NCI-H82 treated with DMSO at 0.1 percent for 48 hours (cell line): ENCODE measurements at regions not wholly inside any gene's neighbourhood (a gene's known extent, or its start where the extent isn't known, plus 50 kb on each side); places are given as distances from the start of the nearest gene placed in this dataset.

Experiments used
- DNase-seq: peaks from one replicate; lab custom pipeline; 2025; ENCODE audit not compliant: unreplicated experiment; lab: John Stamatoyannopoulos, UW

GRCh38 chr12:84741692-84742091, 170.9 kb downstream of the SLC6A15 start:
- DNase-seq: no peak

GRCh38 chr12:84741031-84741430, 171.6 kb downstream of the SLC6A15 start:
- no peak for DNase-seq

GRCh38 chr12:84740602-84741001, 172.0 kb downstream of the SLC6A15 start:
- DNase-seq: no peak

- DNase-seq: no peak
Measured at GRCh38 chr12:84738481-84738972, 174.1 kb downstream of the SLC6A15 start.

- no peak for DNase-seq
Measured at GRCh38 chr12:84732828-84733340, 179.7 kb downstream of the SLC6A15 start.

GRCh38 chr12:84730561-84731162, 181.9 kb downstream of the SLC6A15 start:
- DNase-seq: no peak

DNA sequence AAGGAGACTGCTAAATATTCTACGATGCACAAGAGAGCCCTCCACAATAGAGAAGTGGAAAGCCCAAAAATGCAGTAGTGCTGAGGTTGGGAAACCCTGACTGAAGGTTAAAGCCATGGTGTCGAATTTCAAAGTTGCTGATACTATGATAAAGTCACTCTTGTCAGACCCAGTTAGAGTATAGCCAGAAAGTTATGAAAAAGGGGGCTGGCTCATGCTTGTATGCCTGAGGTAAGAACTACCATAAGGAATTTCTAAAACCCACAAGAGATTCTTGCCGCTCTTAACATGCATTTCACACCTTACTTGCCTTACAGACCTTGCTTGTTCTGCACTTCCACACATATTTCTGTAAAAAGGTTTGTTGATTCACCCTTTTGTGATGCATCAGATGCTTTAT, 184.6 kb downstream of the SLC6A15 start:
- DNase-seq: no peak

- DNase-seq: no peak
Measured at GRCh38 chr12:84726780-84727179, 185.8 kb downstream of the SLC6A15 start.

GRCh38 chr12:84723988-84724387, 188.6 kb downstream of the SLC6A15 start:
- DNase-seq: no peak

GRCh38 chr12:84719997-84720396, 192.6 kb downstream of the SLC6A15 start:
- no peak for DNase-seq

DNA sequence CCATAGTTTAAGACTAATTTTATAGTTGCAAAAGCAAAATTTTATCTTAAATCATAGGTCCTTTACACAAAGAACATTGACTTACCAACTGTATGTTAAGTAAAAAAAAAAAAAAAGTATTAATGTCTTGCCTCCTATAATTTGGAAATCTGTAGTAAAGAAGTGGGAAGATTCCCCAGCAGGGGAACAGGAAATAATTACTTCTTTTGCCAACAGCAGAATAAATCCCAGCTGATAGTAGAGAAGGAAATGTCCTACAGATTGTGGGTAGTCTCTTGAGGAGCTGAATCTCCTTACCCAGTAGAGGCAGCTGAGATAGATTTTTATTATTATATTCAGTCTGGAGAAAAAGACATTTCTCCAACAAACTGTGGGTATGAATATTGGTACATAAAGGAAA, 193.7 kb downstream of the SLC6A15 start:
- no peak for DNase-seq

DNA sequence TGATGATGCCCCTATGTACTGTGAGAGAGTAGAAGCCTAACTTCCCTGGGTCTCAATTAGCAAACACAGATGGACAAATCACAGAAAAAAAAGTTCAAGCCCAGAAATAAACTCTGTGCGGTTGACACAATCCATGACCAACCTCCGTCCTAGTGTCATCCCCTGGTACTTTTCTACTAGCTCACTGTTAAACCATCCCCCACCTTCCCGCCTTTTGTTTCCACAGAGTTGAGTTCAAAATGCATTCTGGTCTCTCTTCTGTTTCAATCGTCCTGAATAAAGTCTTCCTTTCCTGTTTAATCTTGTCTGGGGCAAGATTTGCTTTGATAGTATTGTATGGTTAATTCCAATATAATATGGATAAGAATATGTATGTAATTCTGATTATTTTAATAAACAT, 199.9 kb downstream of the SLC6A15 start:
- no peak for DNase-seq

DNA sequence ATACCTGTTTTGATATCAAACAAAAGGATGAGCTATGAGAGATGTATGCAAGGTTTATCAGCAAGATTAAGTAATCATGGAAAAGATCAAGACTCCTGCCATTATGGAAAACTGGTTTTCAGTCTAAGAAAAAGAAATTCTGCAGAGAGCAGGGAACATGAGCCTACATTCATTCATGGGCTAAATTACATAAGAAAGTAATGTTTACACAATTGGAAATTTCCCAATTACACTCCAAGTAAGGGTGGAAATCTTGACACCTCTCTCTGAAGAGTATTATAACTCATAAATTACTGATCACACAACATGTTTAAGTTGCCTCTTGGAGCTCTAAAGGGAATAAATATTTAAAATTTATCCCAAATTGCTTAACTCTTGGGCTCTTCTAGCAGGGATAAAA, 206.2 kb downstream of the SLC6A15 start:
- DNase-seq: no peak

DNA sequence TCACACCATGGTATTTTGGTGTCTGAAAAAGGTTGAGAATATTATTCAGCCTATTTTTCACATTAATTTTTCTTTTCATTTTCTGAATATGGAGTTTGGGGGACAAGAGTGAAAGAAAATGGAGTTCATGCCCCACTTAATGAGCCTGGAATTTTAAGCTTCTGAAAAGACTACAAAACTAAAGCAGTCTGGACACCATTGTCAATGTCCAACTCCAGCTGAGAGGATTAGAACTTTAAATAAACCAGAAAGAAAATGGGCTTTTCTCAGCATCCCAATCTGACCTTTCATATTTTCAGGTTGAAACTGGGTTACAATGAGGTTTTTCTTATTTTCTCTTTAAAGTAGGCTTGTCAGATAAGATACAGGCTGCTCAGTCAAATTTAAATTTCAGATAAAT, 207.7 kb downstream of the SLC6A15 start:
- no peak for DNase-seq

GRCh38 chr12:84702001-84702400, 210.6 kb downstream of the SLC6A15 start:
- no peak for DNase-seq

DNA sequence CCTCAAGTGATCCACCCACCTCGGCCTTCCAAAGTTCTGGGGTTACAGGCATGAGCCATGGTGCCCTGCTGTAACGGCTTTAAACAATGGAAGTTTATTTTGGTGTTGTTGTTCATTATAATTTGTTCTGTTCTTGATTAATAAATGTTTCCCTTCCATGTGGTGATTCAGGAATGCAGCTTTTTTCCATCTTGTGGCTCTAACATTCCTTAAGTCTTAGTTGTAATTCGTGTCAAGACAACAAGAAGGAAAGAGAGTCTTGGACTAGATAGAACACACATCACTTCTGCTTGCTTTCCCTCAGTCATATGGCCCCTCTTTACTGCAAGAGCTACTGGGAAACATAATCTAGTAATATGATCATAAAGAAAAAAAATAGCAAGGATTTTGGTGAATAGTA, 211.6 kb downstream of the SLC6A15 start:
- no peak for DNase-seq

GRCh38 chr12:84698576-84699333, 213.8 kb downstream of the SLC6A15 start:
- no peak for DNase-seq

GRCh38 chr12:84696908-84697540, 215.6 kb downstream of the SLC6A15 start:
- no peak for DNase-seq

- DNase-seq: no peak
Measured at GRCh38 chr12:84696281-84696680, 216.3 kb downstream of the SLC6A15 start.

DNA sequence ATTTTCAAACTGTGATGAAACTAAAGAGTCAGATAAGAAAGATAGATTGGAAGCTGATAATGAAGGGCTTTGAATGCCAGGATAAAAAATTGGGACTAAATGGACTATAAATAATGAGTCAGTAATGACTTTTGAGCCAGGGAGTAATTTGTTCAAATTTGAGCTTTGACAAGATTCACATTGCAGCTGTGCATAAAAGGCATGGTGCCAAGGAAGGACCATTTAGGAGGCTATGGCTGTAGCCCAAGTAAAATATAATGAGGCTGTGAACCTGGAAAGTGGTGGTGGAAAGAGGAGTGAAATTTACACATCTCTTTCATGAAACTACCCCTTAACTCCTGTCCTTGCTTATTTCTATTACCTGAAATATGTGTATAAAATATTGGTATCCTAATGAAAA, 218.5 kb downstream of the SLC6A15 start:
- DNase-seq: no peak

GRCh38 chr12:84692071-84692470, 220.5 kb downstream of the SLC6A15 start:
- DNase-seq: no peak

DNA sequence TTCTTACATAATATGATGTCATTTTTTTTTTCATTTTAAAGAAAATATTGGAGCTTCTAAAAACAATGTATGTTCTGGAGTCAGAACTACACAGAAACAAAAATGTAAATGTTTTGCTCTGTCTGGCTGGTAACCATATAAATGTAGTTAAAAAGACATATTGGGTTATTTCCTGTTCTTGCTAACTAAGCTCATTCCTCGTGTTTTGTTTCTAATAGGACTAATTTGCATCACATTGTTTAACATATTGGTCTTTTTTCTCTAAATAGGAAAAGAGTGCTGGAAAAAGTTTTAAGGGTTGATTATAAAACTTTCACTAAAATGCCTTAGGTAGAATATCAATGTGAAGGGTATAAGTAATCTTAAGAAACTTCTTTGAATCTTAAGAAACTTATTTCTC, 221.3 kb downstream of the SLC6A15 start:
- no peak for DNase-seq
